Activated CD8-positive, alpha-beta T cell treated with anti-CD3 and anti-CD28 coated beads for 36 hours (primary cell): ENCODE measurements at regions not wholly inside any gene's neighbourhood (a gene's known extent, or its start where the extent isn't known, plus 50 kb on each side); places are given as distances from the start of the nearest gene placed in this dataset.

Experiments
- ATAC-seq: fragments of 200-7000 bp; cut with Tn5 transposase; one replicate; pipeline ENCODE4 v1.10.0; 2021; ENCODE audit warnings: mild to moderate bottlenecking, moderate library complexity
- CTCF ChIA-PET: fragments of 350-600 bp; sonication (Branson Sonifier 250); formaldehyde crosslinking; loops from one replicate; lab custom pipeline; 2021; ENCODE audit warnings: antibody characterized with exemption; lab: Charles Lee
- POLR2A ChIA-PET: fragments of 350-600 bp; sonication (Branson Sonifier 250); formaldehyde crosslinking; loops from one replicate; lab custom pipeline; 2021; ENCODE audit warnings: antibody characterized with exemption; lab: Charles Lee
- DNase-seq: peaks from one replicate; pipeline ENCODE4 v3.0.0-alpha.2; 2020
- H3K27ac Mint-ChIP-seq: one replicate; pipeline ENCODE4 v1.8.0; 2021; ENCODE audit warnings: mild to moderate bottlenecking, mixed read lengths
- H3K27me3 Mint-ChIP-seq: one replicate; pipeline ENCODE4 v1.8.0; 2021; ENCODE audit warnings: mixed read lengths
- H3K36me3 Mint-ChIP-seq: one replicate; pipeline ENCODE4 v1.8.0; 2021; ENCODE audit warnings: low read depth, mixed read lengths
- H3K4me1 Mint-ChIP-seq: one replicate; pipeline ENCODE4 v1.8.0; 2021; ENCODE audit warnings: low read depth, mixed read lengths
- H3K4me3 Mint-ChIP-seq: one replicate; pipeline ENCODE4 v1.8.0; 2021; ENCODE audit warnings: mild to moderate bottlenecking, moderate library complexity, mixed read lengths
- H3K9me3 Mint-ChIP-seq: one replicate; pipeline ENCODE4 v1.8.0; 2021; ENCODE audit warnings: mixed read lengths
- intact Hi-C: fragments of 100-400 bp; cut with micrococcal nuclease; formaldehyde crosslinking; loops from one replicate; pipeline ENCODE4 v1.10.0; 2022
- TF ChIP-seq, protein P1 (sequence below): fragments of 200-600 bp; IDR thresholded peaks from one replicate; pipeline ENCODE4 v1.8.0; 2022; ENCODE audit warnings: antibody characterized with exemption, mild to moderate bottlenecking

GRCh38 chr5:21644032-21644431 is 1209.1 kb downstream of the CDH12 start:
- Mint-ChIP-seq H3K27ac (no peak overlapping the region), H3K36me3 (no peaks in the 10 kb centered on the region), H3K9me3 (no peaks in the 10 kb centered on the region), H3K4me3 (no peak overlapping the region), H3K27me3 (no peaks in the 10 kb centered on the region), H3K4me1 (no peaks in the 10 kb centered on the region)
- no peak for ATAC-seq
- ChIA-PET POLR2A (no interaction called here), CTCF (no interaction called here)
- TF ChIP-seq, protein P1, sequence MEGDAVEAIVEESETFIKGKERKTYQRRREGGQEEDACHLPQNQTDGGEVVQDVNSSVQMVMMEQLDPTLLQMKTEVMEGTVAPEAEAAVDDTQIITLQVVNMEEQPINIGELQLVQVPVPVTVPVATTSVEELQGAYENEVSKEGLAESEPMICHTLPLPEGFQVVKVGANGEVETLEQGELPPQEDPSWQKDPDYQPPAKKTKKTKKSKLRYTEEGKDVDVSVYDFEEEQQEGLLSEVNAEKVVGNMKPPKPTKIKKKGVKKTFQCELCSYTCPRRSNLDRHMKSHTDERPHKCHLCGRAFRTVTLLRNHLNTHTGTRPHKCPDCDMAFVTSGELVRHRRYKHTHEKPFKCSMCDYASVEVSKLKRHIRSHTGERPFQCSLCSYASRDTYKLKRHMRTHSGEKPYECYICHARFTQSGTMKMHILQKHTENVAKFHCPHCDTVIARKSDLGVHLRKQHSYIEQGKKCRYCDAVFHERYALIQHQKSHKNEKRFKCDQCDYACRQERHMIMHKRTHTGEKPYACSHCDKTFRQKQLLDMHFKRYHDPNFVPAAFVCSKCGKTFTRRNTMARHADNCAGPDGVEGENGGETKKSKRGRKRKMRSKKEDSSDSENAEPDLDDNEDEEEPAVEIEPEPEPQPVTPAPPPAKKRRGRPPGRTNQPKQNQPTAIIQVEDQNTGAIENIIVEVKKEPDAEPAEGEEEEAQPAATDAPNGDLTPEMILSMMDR = no peak
- intact Hi-C loops = no loop called here
- no peak for DNase-seq

GRCh38 chr5:21642312-21642711 is 1210.8 kb downstream of the CDH12 start:
- ChIA-PET POLR2A (no interaction called here), CTCF (no interaction called here)
- H3K4me1 Mint-ChIP-seq = no peaks in the 10 kb centered on the region
- no peaks in the 10 kb centered on the region for H3K27me3 Mint-ChIP-seq
- TF ChIP-seq, protein P1 = no peak
- intact Hi-C loops = no loop called here
- H3K4me3 Mint-ChIP-seq = no peak overlapping the region
- H3K9me3 Mint-ChIP-seq = no peaks in the 10 kb centered on the region
- no peak overlapping the region for H3K27ac Mint-ChIP-seq
- no peak for DNase-seq
- ATAC-seq = no peak
- H3K36me3 Mint-ChIP-seq = no peaks in the 10 kb centered on the region

DNA sequence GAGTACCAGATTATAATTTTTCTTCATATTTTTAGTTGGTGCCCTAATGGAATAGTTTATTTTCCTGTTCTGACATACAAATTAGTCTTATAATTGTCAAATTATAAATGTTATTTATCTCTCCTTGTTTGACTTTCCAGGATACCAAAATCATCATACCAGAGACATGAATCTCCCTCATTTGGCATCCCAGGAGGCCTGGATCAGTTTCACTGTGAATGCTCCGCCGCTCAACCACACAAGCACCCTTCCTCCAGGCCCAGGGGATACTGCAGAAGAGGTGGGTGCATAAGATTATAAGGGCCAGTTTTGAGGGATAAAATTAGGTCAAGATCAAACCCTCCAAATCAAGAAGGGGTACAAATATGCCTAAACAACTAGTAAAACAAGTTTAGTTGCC is 1229.3 kb downstream of the CDH12 start:
- H3K36me3 Mint-ChIP-seq = no peaks in the 10 kb centered on the region
- no peaks in the 10 kb centered on the region for H3K9me3 Mint-ChIP-seq
- TF ChIP-seq, protein P1 = no peak
- intact Hi-C loops = no loop called here
- no peaks in the 10 kb centered on the region for H3K4me1 Mint-ChIP-seq
- no peaks in the 10 kb centered on the region for H3K27me3 Mint-ChIP-seq
- CTCF ChIA-PET = no interaction called here
- POLR2A ChIA-PET = no interaction called here
- no peak overlapping the region for H3K4me3 Mint-ChIP-seq
- no peak for DNase-seq
- no peak overlapping the region for H3K27ac Mint-ChIP-seq
- no peak for ATAC-seq

- Mint-ChIP-seq H3K4me1 (no peaks in the 10 kb centered on the region), H3K4me3 (no peak overlapping the region), H3K36me3 (no peaks in the 10 kb centered on the region), H3K27me3 (no peaks in the 10 kb centered on the region), H3K27ac (no peak overlapping the region), H3K9me3 (peaks cover 2% of the 10 kb centered on the region)
- POLR2A ChIA-PET = interaction anchor here (0.5 kb wide), 1 partner anchor 9 kb away, joined by 3 read pairs; no protein-coding TSS in a partner anchor
- ATAC-seq = no peak
- DNase-seq = no peak
- intact Hi-C loops = no loop called here
- TF ChIP-seq, protein P1 = no peak
- CTCF ChIA-PET = no interaction called here
These were observed 1237.9 kb downstream of the CDH12 start for GRCh38 chr5:21615195-21615765.

DNA sequence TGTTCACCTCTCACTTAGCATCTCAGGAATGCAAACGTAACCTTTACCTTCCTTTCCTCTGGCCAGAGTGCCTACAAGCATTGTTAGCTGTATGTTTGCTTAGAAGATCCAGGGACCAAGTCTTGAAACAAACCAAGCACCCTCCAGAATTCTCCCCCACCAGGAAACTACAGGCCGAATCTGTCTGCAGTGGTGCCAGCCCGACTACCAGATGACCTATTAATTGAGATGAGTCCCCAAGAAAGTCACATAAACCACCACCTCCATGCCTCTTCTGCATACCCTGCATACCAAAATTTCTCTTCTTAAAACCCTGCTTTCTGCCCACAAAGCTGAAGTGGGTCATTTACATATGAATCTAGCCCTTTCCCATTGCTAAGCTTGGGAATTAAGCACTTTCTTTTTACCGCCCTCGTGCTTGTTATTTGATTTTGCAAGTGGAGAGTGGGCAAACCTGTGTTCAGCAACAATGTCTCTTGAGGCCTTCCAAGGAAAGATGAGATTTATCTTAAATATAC is 1239.1 kb downstream of the CDH12 start:
- CTCF ChIA-PET = no interaction called here
- TF ChIP-seq, protein P1 = no peak
- no peak for DNase-seq
- peaks cover 2% of the 10 kb centered on the region for H3K9me3 Mint-ChIP-seq
- H3K27me3 Mint-ChIP-seq = no peaks in the 10 kb centered on the region
- no peak overlapping the region for H3K27ac Mint-ChIP-seq
- H3K36me3 Mint-ChIP-seq = no peaks in the 10 kb centered on the region
- intact Hi-C loops = no loop called here
- POLR2A ChIA-PET = no interaction called here
- ATAC-seq = no peak
- no peaks in the 10 kb centered on the region for H3K4me1 Mint-ChIP-seq
- no peak overlapping the region for H3K4me3 Mint-ChIP-seq
